H1 (cell line): ENCODE measurements at regions not wholly inside any gene's neighbourhood (a gene's known extent, or its start where the extent isn't known, plus 50 kb on each side); places are given as distances from the start of the nearest gene placed in this dataset.
"Not testable (repeated sequence)": the region's sequence is repeated elsewhere in the genome, so short reads cannot be mapped to it uniquely, and the experiment has no call there.

Source experiments
- CTCF ChIA-PET: fragments of 300-600 bp; sonication (Branson Sonifier 250); formaldehyde crosslinking; loops from one replicate; lab custom pipeline; 2021; ENCODE audit not compliant: partially characterized antibody; lab: Charles Lee
- POLR2A ChIA-PET: fragments of 300-600 bp; sonication (Branson Sonifier 250); formaldehyde crosslinking; loops from one replicate; lab custom pipeline; 2021; ENCODE audit warnings: inconsistent platforms; ENCODE audit not compliant: partially characterized antibody; lab: Charles Lee
- DNase-seq, 2 experiments: peaks; one replicate each; pipeline versions ENCODE4 v3.0.0 to v3.0.0-alpha.2; 2010 to 2022; ENCODE audit warnings: low spot score in 2 of 2, low read depth in 1 of 2, mixed read lengths in 1 of 2
- FAIRE-seq: peaks from 2 replicates; lab custom pipeline; 2011; peaks lifted over from hg19 to GRCh38; lab: Jason Lieb, UNC
- H2AFZ ChIP-seq: 2 replicates; pipeline ENCODE4 v1.8.1; 2012; ENCODE audit warnings: low read length, inconsistent platforms
- H2AK5ac ChIP-seq: 2 replicates; pipeline ENCODE4 v1.6.1; 2013; ENCODE audit warnings: low read depth, low read length
- H2BK120ac ChIP-seq: replicated peaks from 2 replicates; pipeline ENCODE3; 2013; ENCODE audit warnings: low read depth, low read length, inconsistent platforms
- H2BK12ac ChIP-seq: 2 replicates; pipeline ENCODE4 v1.6.1; 2013; ENCODE audit warnings: low read depth, low read length
- H2BK15ac ChIP-seq: 2 replicates; pipeline ENCODE4 v1.6.1; 2013; ENCODE audit warnings: low read length
- H2BK20ac ChIP-seq: 2 replicates; pipeline ENCODE4 v1.6.1; 2013; ENCODE audit warnings: low read length
- H2BK5ac ChIP-seq: 2 replicates; pipeline ENCODE4 v1.6.1; 2013; ENCODE audit warnings: low read depth, low read length
- H3K14ac ChIP-seq: 2 replicates; pipeline ENCODE4 v1.6.1; 2013; ENCODE audit warnings: inconsistent platforms; ENCODE audit not compliant: insufficient read length
- H3K18ac ChIP-seq: 2 replicates; pipeline ENCODE4 v1.6.1; 2013; ENCODE audit warnings: low read length; ENCODE audit errors: extremely low read depth
- H3K23ac ChIP-seq: 2 replicates; pipeline ENCODE4 v1.6.1; 2013; ENCODE audit warnings: inconsistent platforms; ENCODE audit not compliant: insufficient read length
- H3K23me2 ChIP-seq: 2 replicates; pipeline ENCODE4 v1.6.1; 2013; ENCODE audit warnings: low read depth, low read length
- H3K27ac ChIP-seq: 2 replicates; pipeline ENCODE4 v1.6.1; 2011; ENCODE audit warnings: low read depth, low read length, inconsistent platforms
- H3K27me3 ChIP-seq, 4 experiments: replicated peaks in 1 of 4; 1 replicate in 1 of 4; 2 replicates in 3 of 4; pipeline versions ENCODE4 v1.6.1 to v1.8.1; 2011 to 2013; ENCODE audit warnings: low read length in 3 of 4, mild to moderate bottlenecking in 3 of 4, inconsistent platforms in 2 of 4, mixed read lengths in 2 of 4, moderate library complexity in 1 of 4; ENCODE audit not compliant: control insufficient read depth in 3 of 4, insufficient read depth in 3 of 4; ENCODE audit errors: extremely low read depth in 1 of 4
- H3K36me3 ChIP-seq, 4 experiments: 2 replicates each; pipeline versions ENCODE4 v1.6.1 to v1.8.1; 2011 to 2013; ENCODE audit warnings: mild to moderate bottlenecking in 4 of 4, low read length in 3 of 4, moderate library complexity in 2 of 4, control low read depth in 1 of 4, inconsistent platforms in 1 of 4; ENCODE audit not compliant: insufficient read depth in 4 of 4, control insufficient read depth in 2 of 4
- H3K4ac ChIP-seq: replicated peaks from 2 replicates; pipeline ENCODE3; 2013; ENCODE audit warnings: low read length, low read depth, mixed read lengths, inconsistent platforms; ENCODE audit not compliant: insufficient read length
- H3K4me1 ChIP-seq, 4 experiments: replicated peaks in 1 of 4; 1 replicate in 1 of 4; 2 replicates in 3 of 4; pipeline versions ENCODE4 v1.6.1 to v1.8.1; 2011 to 2013; ENCODE audit warnings: low read length in 3 of 4, inconsistent platforms in 2 of 4, mixed read lengths in 1 of 4; ENCODE audit not compliant: insufficient read depth in 4 of 4, control insufficient read depth in 3 of 4
- H3K4me2 ChIP-seq, 2 experiments: 2 replicates each; pipeline versions ENCODE4 v1.6.1 to v1.8.1; 2011 to 2013; ENCODE audit warnings: low read depth in 2 of 2, low read length in 2 of 2, control low read depth in 1 of 2, inconsistent platforms in 1 of 2, mild to moderate bottlenecking in 1 of 2; ENCODE audit not compliant: insufficient read depth in 1 of 2
- H3K4me3 ChIP-seq, 4 experiments: fragments of 200-600, 300-600 bp in 1 of 4; sonication (generic), shearing (Covaris generic), sonication (Bioruptor Twin) in 1 of 4; 2 replicates each; pipeline versions ENCODE4 v1.5.1 to v1.8.1; 2011 to 2016; ENCODE audit warnings: low read length in 4 of 4, low read depth in 3 of 4, control low read depth in 2 of 4, inconsistent platforms in 2 of 4, mild to moderate bottlenecking in 2 of 4, mixed read lengths in 1 of 4, moderate library complexity in 1 of 4; ENCODE audit not compliant: insufficient read depth in 2 of 4; ENCODE audit errors: extremely low read depth in 1 of 4
- H3K56ac ChIP-seq: replicated peaks from 2 replicates; pipeline ENCODE3; 2013; ENCODE audit warnings: low read depth, mild to moderate bottlenecking, mixed read lengths, low read length, inconsistent platforms; ENCODE audit not compliant: insufficient read length
- H3K79me1 ChIP-seq: 2 replicates; pipeline ENCODE4 v1.6.1; 2013; ENCODE audit warnings: low read depth, low read length, control low read depth
- H3K79me2 ChIP-seq, 2 experiments: 2 replicates each; pipeline versions ENCODE4 v1.6.1 to v1.8.1; 2012 to 2013; ENCODE audit warnings: low read length in 2 of 2, mild to moderate bottlenecking in 2 of 2, inconsistent platforms in 1 of 2; ENCODE audit not compliant: insufficient read depth in 2 of 2, control insufficient read depth in 1 of 2
- H3K9ac ChIP-seq, 4 experiments: replicated peaks in 1 of 4; 1 replicate in 1 of 4; 2 replicates in 3 of 4; pipeline versions ENCODE4 v1.6.1 to v1.8.1; 2011 to 2013; ENCODE audit warnings: low read depth in 3 of 4, low read length in 3 of 4, control low read depth in 2 of 4, mild to moderate bottlenecking in 2 of 4, moderate library complexity in 2 of 4, inconsistent platforms in 1 of 4; ENCODE audit errors: extremely low read depth in 1 of 4
- H3K9me3 ChIP-seq, 2 experiments: 2 replicates each; pipeline versions ENCODE4 v1.6.1 to v1.8.1; 2012 to 2013; ENCODE audit warnings: mild to moderate bottlenecking in 2 of 2, moderate library complexity in 2 of 2, control low read depth in 1 of 2, inconsistent platforms in 1 of 2, low read depth in 1 of 2, low read length in 1 of 2, mixed read lengths in 1 of 2; ENCODE audit not compliant: insufficient read depth in 2 of 2
- H4K20me1 ChIP-seq, 2 experiments: replicated peaks in 1 of 2; 2 replicates each; pipeline versions ENCODE3 to v1.8.1; 2011 to 2013; ENCODE audit warnings: inconsistent platforms in 2 of 2, low read length in 2 of 2, mild to moderate bottlenecking in 1 of 2; ENCODE audit not compliant: insufficient read depth in 2 of 2, control insufficient read depth in 1 of 2
- H4K5ac ChIP-seq: 2 replicates; pipeline ENCODE4 v1.6.1; 2013; ENCODE audit warnings: low read length, low read depth, mixed read lengths, inconsistent platforms; ENCODE audit not compliant: insufficient read length
- H4K8ac ChIP-seq: 2 replicates; pipeline ENCODE4 v1.8.0; 2013; ENCODE audit warnings: mild to moderate bottlenecking, moderate library complexity, low read length, inconsistent platforms; ENCODE audit not compliant: insufficient read depth; ENCODE audit errors: extremely low read depth
- H4K91ac ChIP-seq: replicated peaks from 2 replicates; pipeline ENCODE3; 2013; ENCODE audit warnings: low read length, mixed read lengths, inconsistent platforms; ENCODE audit not compliant: insufficient read length
- EZH2 ChIP-seq: fragments of 200-600 bp; sonication (generic); IDR thresholded peaks from 2 replicates; pipeline ENCODE4 v1.7.1; 2012; ENCODE audit warnings: low read depth, mild to moderate bottlenecking, moderate library complexity, low read length, inconsistent platforms; ENCODE audit not compliant: severe bottlenecking
- SUZ12 ChIP-seq: fragments of 200-600 bp; sonication (generic); IDR thresholded peaks from 2 replicates; pipeline ENCODE4 v1.6.1; 2012; ENCODE audit warnings: mild to moderate bottlenecking, inconsistent platforms, low read length, moderate library complexity, mixed read lengths
- WGBS, 2 experiments: shearing (Covaris generic) in 1 of 2; methylation state at CpG; one replicate each; pipeline versions ENCODE4 v1.1.6 to v1.1.7; 2013 to 2015; ENCODE audit warnings: low lambda C conversion rate in 2 of 2, mixed read lengths in 2 of 2, inconsistent platforms in 1 of 2, low coverage in 1 of 2, missing lambda C conversion rate in 1 of 2; ENCODE audit not compliant: insufficient replicate concordance in 2 of 2, insufficient coverage in 1 of 2, insufficient read length in 1 of 2; ENCODE audit errors: extremely low coverage in 1 of 2, missing lambda C conversion rate in 1 of 2; 5-methylcytosine and 5-hydroxymethylcytosine counted together
- TF ChIP-seq, protein P1 (sequence below): IDR thresholded peaks from 2 replicates; pipeline ENCODE4 v1.6.1; 2012; ENCODE audit warnings: inconsistent platforms

GRCh38 chr17:64779098-64779375 lies 116.9 kb upstream of the SMURF2 start:
- CTCF ChIA-PET, H2BK12ac ChIP-seq, H3K14ac ChIP-seq, H4K91ac ChIP-seq, DNase-seq, H4K5ac ChIP-seq, H3K27ac ChIP-seq, H2BK120ac ChIP-seq, H3K79me1 ChIP-seq, H2AFZ ChIP-seq, H3K4ac ChIP-seq, H3K18ac ChIP-seq, H4K20me1 ChIP-seq, H3K23ac ChIP-seq, H3K56ac ChIP-seq, H3K9me3 ChIP-seq, H2AK5ac ChIP-seq, H2BK5ac ChIP-seq, H3K79me2 ChIP-seq, H3K9ac ChIP-seq, H4K8ac ChIP-seq, FAIRE-seq, H3K36me3 ChIP-seq, H2BK15ac ChIP-seq: not testable (repeated sequence)
- Histone ChIP-seq H3K27me3 (peaks cover 31 to 73% (median 65%) of the 10 kb centered on the region in 4 experiments), H3K4me1 (peaks cover 3 to 24% (median 9%) of the 10 kb centered on the region in 4 experiments), H3K4me2 (peak overlapping the region; percentile 62 to 89), H3K4me3 (peak overlapping the region in 3 of 4 experiments; percentile 33 to 68 (median 43); a peak in 7 of 8 replicates), H3K23me2 (peaks cover 14% of the 10 kb centered on the region; the same call in 1 of the 2 replicates), H2BK20ac (peak overlapping the region; percentile 80; the same call in 1 of the 2 replicates)
- 39% methylated on average over 13 of the region's 13 CpGs; no CpG with 5 or more reads in 1 of the 2 experiments for WGBS, 2 experiments
- POLR2A ChIA-PET = interaction anchor here (1.7 to 2.5 kb wide), 2 partner anchors 10 to 274 kb away, joined by 4 to 10 read pairs; partner anchors contain the start of gene DDX5
- 0 out of 2 replicates have a peak, but pooled peaks have one; percentile 63 for TF ChIP-seq SUZ12
- TF ChIP-seq, protein P1, sequence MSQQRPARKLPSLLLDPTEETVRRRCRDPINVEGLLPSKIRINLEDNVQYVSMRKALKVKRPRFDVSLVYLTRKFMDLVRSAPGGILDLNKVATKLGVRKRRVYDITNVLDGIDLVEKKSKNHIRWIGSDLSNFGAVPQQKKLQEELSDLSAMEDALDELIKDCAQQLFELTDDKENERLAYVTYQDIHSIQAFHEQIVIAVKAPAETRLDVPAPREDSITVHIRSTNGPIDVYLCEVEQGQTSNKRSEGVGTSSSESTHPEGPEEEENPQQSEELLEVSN = peak; percentile 1; the same call in 1 of the 2 replicates
- TF ChIP-seq EZH2 = peak; percentile 47
